Stomach (tissue), 8 donors: ENCODE measurements at regions not wholly inside any gene's neighbourhood (a gene's known extent, or its start where the extent isn't known, plus 50 kb on each side); places are given as distances from the start of the nearest gene placed in this dataset.

Experiments
- DNase-seq, 2 donors: peaks; one replicate each; pipeline versions ENCODE4 v3.0.0 to v3.0.0-alpha.2; 2013 to 2019
- H3K27ac ChIP-seq, 5 donors: fragments of 200-600 bp in 4 of 5; sonication (generic) in 4 of 5; one replicate each; pipeline ENCODE4 v1.5.1; 2013 to 2019; ENCODE audit warnings: mild to moderate bottlenecking in 1 of 5, moderate library complexity in 1 of 5
- H3K27me3 ChIP-seq, 3 donors: fragments of 200-600 bp; sonication (generic); one replicate each; pipeline ENCODE4 v1.5.1; 2017 to 2019; ENCODE audit warnings: mixed run types in 1 of 3
- H3K36me3 ChIP-seq, 4 donors: fragments of 200-600 bp; sonication (generic); 1 replicate in 3 of 4; 2 replicates in 1 of 4; pipeline ENCODE4 v1.5.1; 2016 to 2019
- H3K4me1 ChIP-seq, 4 donors: fragments of 200-600 bp; sonication (generic); one replicate each; pipeline ENCODE4 v1.5.1; 2016 to 2019
- H3K4me3 ChIP-seq, 4 donors: fragments of 200-600 bp; sonication (generic) in 3 of 4; one replicate each; pipeline ENCODE4 v1.5.1; 2016 to 2019; ENCODE audit warnings: mild to moderate bottlenecking in 1 of 4
- H3K9me3 ChIP-seq, 4 donors: fragments of 200-600 bp; sonication (generic); one replicate each; pipeline ENCODE4 v1.5.1; 2016 to 2019
- CTCF ChIP-seq, 7 experiments: fragments of 450-650 bp in 4 of 7; fragments of 200-600 bp in 3 of 7; sonication (generic) in 3 of 7; IDR thresholded peaks; one replicate each; pipeline ENCODE4 v1.5.1; 2016 to 2019; ENCODE audit warnings: antibody characterized with exemption in 7 of 7, control low read depth in 2 of 7, mild to moderate bottlenecking in 1 of 7
- EP300 ChIP-seq: sonication (generic); formaldehyde crosslinking; IDR thresholded peaks from one replicate; pipeline ENCODE4 v1.6.1; 2017; ENCODE audit warnings: antibody characterized with exemption
- POLR2A ChIP-seq, 4 donors: fragments of 450-650 bp; IDR thresholded peaks; one replicate each; pipeline ENCODE4 v1.6.1; 2016; ENCODE audit warnings: antibody characterized with exemption in 4 of 4, control low read depth in 2 of 4, mild to moderate bottlenecking in 1 of 4, moderate library complexity in 1 of 4
- POLR2AphosphoS5 ChIP-seq, 3 donors: sonication (generic); formaldehyde crosslinking; IDR thresholded peaks; one replicate each; pipeline ENCODE4 v1.6.1; 2016; ENCODE audit warnings: antibody characterized with exemption in 3 of 3
- WGBS, 5 donors: extraction: QIAGEN DNeasy Blood & Tissue Kit in 3 of 5; methylation state at CpG; one replicate each; pipeline versions ENCODE4 v1.1.5 to v1.1.7; 2013 to 2018; 5-methylcytosine and 5-hydroxymethylcytosine counted together
- intact Hi-C: fragments of 100-400 bp; cut with DNase I; formaldehyde crosslinking; loops from one replicate; pipeline ENCODE4 v1.15.1; 2023; ENCODE audit warnings: low total_unique reads
- donor health status: healthy with polysubstance abuse.
- donor health status: Bipolar disorder and iron deficiency.
- donor health status: healthy.

DNA sequence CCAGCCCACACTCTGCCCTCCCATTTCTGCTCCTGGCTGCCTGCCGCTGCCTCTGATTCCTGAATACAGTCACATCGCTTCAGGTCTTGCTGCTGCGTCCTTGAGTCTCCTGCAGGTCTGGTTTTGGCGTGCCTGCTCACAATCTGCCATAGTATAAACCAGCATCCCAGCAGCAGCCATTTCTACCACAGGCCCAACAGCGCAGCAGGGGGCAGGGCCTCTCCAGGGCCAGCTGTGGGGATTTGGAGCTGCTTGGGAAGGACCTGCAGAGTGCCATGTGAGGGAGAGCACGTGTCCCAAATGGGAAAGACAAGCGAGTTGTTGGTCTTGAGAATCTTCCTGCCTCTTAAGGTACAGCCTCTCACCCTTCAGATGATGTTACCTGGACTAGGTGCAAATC, 398.3 kb upstream of the PPP2R3A start:
- intact Hi-C loops: no loop called here
- Histone ChIP-seq H3K36me3 (no peaks in the 10 kb centered on the region), H3K4me1 (no peaks in the 10 kb centered on the region), H3K27ac (no peak overlapping the region), H3K4me3 (no peak overlapping the region), H3K9me3 (no peaks in the 10 kb centered on the region), H3K27me3 (no peaks in the 10 kb centered on the region)
- no peak for DNase-seq
- TF ChIP-seq POLR2A (IDR thresholded peaks at IDR 0.05) (no peak), EP300 (no peak), POLR2AphosphoS5 (IDR thresholded peaks at IDR 0.05) (no peak), CTCF (IDR thresholded peaks at IDR 0.05) (no peak)
- WGBS, 5 donors: 81 to 86% (median 84%) methylated on average over 7 of the region's 7 CpGs

GRCh38 chr3:135576751-135577150, 388.8 kb upstream of the PPP2R3A start:
- TF ChIP-seq EP300 (no peak), CTCF (IDR thresholded peaks at IDR 0.05) (no peak), POLR2A (IDR thresholded peaks at IDR 0.05) (no peak), POLR2AphosphoS5 (IDR thresholded peaks at IDR 0.05) (no peak)
- DNase-seq: no peak
- Histone ChIP-seq H3K9me3 (no peaks in the 10 kb centered on the region), H3K4me3 (no peak overlapping the region), H3K27me3 (no peaks in the 10 kb centered on the region), H3K36me3 (no peaks in the 10 kb centered on the region), H3K4me1 (no peaks in the 10 kb centered on the region), H3K27ac (no peak overlapping the region)
- 38 to 65% (median 45%) methylated on average over 7 of the region's 7 CpGs for WGBS, 5 donors
- intact Hi-C loops: no loop called here

DNA sequence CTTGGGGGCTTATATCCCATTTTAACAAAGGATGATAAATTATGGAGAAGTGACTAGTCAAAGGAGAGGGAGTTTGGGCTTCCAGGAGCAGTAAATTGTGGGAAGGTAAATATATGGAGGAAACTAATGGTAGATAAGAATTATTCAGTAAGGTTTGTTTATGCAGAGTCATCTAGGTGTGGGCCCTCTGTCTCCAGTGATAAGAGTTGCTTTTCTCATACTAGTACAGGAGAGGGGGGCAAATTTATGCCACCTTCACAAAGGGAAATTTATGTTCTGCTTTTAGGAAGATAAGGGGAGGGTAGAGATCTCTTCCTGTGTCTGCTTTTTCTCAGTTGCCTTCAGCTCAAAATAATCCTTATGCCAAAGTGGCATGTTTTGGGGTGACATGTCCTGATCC, 383.7 kb upstream of the PPP2R3A start:
- H3K9me3 ChIP-seq: no peaks in the 10 kb centered on the region
- H3K4me3 ChIP-seq: no peak overlapping the region
- no peaks in the 10 kb centered on the region for H3K27me3 ChIP-seq
- DNase-seq: no peak
- intact Hi-C loops: no loop called here
- TF ChIP-seq POLR2A (IDR thresholded peaks at IDR 0.05) (no peak), EP300 (no peak), CTCF (IDR thresholded peaks at IDR 0.05) (no peak), POLR2AphosphoS5 (IDR thresholded peaks at IDR 0.05) (no peak)
- no peaks in the 10 kb centered on the region for H3K36me3 ChIP-seq
- no peak overlapping the region for H3K27ac ChIP-seq
- no peaks in the 10 kb centered on the region for H3K4me1 ChIP-seq

GRCh38 chr3:135582800-135583199, 382.7 kb upstream of the PPP2R3A start:
- no peak overlapping the region for H3K27ac ChIP-seq
- H3K4me1 ChIP-seq: no peaks in the 10 kb centered on the region
- 55 to 64% (median 59%) methylated on average over 3 of the region's 3 CpGs for WGBS, 5 donors
- no peaks in the 10 kb centered on the region for H3K9me3 ChIP-seq
- H3K27me3 ChIP-seq: no peaks in the 10 kb centered on the region
- intact Hi-C loops: no loop called here
- TF ChIP-seq EP300 (no peak), CTCF (IDR thresholded peaks at IDR 0.05) (no peak), POLR2AphosphoS5 (IDR thresholded peaks at IDR 0.05) (no peak), POLR2A (IDR thresholded peaks at IDR 0.05) (no peak)
- H3K4me3 ChIP-seq: no peak overlapping the region
- DNase-seq: no peak
- H3K36me3 ChIP-seq: no peaks in the 10 kb centered on the region

DNA sequence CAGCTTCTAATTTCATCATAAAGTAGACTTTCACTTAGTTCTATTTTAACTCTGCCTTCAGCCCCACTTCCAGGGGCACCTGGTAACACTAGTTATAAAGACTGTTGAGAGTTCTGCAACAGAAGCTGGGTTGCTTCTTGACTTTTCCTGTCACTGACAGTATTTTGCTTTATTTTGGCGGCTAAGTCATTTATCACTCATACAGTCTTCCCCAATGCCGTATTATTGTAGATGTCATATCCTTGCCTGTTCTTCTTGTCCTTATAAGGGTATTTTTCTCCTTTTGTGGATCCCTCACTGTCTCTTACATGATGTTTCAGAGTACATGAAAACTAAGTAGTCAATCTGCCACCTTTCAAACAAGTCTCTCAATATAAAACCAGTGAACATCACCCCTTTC, 369.0 kb upstream of the PPP2R3A start:
- TF ChIP-seq POLR2AphosphoS5 (IDR thresholded peaks at IDR 0.05) (no peak), CTCF (IDR thresholded peaks at IDR 0.05) (no peak), EP300 (no peak), POLR2A (IDR thresholded peaks at IDR 0.05) (no peak)
- DNase-seq: no peak
- Histone ChIP-seq H3K27ac (no peak overlapping the region), H3K4me3 (no peak overlapping the region), H3K9me3 (peaks cover 0 to 15% (median 8%) of the 10 kb centered on the region in 4 donors), H3K27me3 (no peaks in the 10 kb centered on the region), H3K36me3 (no peaks in the 10 kb centered on the region), H3K4me1 (no peaks in the 10 kb centered on the region)
- WGBS, 5 donors: 73 to 86% (median 78%) methylated on average over 2 of the region's 2 CpGs
- intact Hi-C loops: no loop called here
